BJ (cell line): ENCODE measurements at regions not wholly inside any gene's neighbourhood (a gene's known extent, or its start where the extent isn't known, plus 50 kb on each side); places are given as distances from the start of the nearest gene placed in this dataset.

Experiments used
- CTCF ChIA-PET: fragments of 350-600 bp; formaldehyde crosslinking; extraction: SDS; loops from one replicate; lab custom pipeline; 2021; ENCODE audit warnings: antibody characterized with exemption, inconsistent platforms; lab: Yijun Ruan, JAX
- POLR2A ChIA-PET: fragments of 300-600 bp; sonication (Branson Sonifier 250); formaldehyde crosslinking; extraction: SDS; loops from one replicate; lab custom pipeline; 2021; ENCODE audit warnings: antibody characterized with exemption; lab: Charles Lee
- DNase-seq: peaks from one replicate; pipeline ENCODE4 v3.0.0-alpha.2; 2011; ENCODE audit warnings: low read depth
- H3K27me3 ChIP-seq: 2 replicates; pipeline ENCODE4 v1.6.0; 2011; ENCODE audit warnings: low read length; ENCODE audit not compliant: control insufficient read depth, insufficient read depth
- H3K36me3 ChIP-seq: 2 replicates; pipeline ENCODE4 v1.5.1; 2011; ENCODE audit warnings: low read length; ENCODE audit not compliant: control insufficient read depth, insufficient read depth
- H3K4me3 ChIP-seq: 2 replicates; pipeline ENCODE4 v1.5.1; 2011; ENCODE audit warnings: low read depth, mild to moderate bottlenecking, control low read depth, low read length
- TF ChIP-seq, protein P1 (sequence below): IDR thresholded peaks from 2 replicates; pipeline ENCODE4 v1.5.1; 2011; ENCODE audit warnings: low read depth, mild to moderate bottlenecking, control low read depth, inconsistent platforms, low read length, moderate library complexity; ENCODE audit not compliant: insufficient read depth

DNA sequence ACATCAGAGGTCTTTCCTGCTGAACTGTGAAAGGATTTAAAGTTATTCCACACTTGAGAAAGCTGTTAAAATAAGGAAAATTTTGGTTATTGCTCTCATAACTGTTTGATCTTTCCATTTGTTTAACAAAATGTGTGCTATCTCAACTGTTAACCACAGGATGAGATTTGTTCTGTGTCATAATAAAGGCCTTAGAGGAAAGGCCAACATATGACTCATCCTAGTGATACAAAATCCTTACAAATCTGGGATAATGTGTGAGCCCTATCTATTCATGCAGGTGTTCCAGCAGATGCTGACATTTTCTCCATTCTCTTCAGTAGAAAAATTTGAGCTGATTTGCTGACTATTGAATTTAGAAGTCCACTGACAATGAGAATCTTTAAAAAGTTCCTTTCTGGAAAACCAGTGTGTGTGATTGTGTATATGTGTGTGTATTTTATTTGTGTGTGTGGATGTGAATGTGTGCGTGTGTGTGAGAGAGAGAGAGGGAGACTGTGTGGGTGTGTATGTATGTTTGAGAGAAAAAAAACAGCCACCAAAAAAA, 1111.9 kb upstream of the GYPC start:
- ChIA-PET POLR2A (no interaction called here), CTCF (no interaction called here)
- Histone ChIP-seq H3K4me3 (no peak overlapping the region), H3K27me3 (no peaks in the 10 kb centered on the region), H3K36me3 (no peaks in the 10 kb centered on the region)
- TF ChIP-seq, protein P1, sequence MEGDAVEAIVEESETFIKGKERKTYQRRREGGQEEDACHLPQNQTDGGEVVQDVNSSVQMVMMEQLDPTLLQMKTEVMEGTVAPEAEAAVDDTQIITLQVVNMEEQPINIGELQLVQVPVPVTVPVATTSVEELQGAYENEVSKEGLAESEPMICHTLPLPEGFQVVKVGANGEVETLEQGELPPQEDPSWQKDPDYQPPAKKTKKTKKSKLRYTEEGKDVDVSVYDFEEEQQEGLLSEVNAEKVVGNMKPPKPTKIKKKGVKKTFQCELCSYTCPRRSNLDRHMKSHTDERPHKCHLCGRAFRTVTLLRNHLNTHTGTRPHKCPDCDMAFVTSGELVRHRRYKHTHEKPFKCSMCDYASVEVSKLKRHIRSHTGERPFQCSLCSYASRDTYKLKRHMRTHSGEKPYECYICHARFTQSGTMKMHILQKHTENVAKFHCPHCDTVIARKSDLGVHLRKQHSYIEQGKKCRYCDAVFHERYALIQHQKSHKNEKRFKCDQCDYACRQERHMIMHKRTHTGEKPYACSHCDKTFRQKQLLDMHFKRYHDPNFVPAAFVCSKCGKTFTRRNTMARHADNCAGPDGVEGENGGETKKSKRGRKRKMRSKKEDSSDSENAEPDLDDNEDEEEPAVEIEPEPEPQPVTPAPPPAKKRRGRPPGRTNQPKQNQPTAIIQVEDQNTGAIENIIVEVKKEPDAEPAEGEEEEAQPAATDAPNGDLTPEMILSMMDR: no peak
- DNase-seq: no peak

DNA sequence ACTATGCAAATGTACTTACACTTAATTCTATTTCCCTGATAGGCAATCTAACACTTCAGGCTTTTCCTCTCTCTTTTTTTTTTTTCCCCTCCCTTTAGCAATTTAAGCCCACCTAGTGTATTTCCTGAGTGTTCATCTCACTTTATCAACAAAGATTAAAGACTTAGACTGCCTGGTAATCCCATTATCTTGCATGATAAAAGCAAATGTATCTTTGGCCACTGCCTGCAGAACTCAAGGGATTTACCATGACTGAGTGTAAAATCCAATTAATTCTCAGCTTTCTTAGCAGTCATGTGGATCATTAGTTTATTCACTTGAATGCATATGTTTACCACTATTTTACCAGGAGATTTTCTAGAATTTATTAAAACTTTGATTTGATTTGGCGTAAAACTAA, 1102.2 kb upstream of the GYPC start:
- ChIA-PET CTCF (no interaction called here), POLR2A (no interaction called here)
- TF ChIP-seq, protein P1: no peak
- H3K4me3 ChIP-seq: no peak overlapping the region
- H3K36me3 ChIP-seq: no peaks in the 10 kb centered on the region
- H3K27me3 ChIP-seq: no peaks in the 10 kb centered on the region
- DNase-seq: no peak

DNA sequence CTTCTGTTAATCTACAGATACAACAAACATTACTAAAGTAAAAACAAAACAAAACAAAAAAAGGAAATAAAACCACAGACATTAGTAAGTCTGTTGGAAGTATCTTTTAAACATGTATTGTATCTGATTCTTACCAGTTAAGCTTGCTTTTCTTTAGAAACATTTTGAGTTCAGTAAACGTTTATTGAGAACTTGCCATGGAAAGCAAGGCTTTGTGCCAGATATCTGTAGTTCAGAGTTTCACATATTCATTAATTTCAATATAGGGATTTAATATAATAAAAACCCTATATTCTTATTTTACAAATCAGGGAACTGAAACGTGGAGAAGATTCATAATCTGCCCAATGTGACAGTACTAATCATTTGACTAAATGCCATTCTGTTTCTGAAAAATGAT, 1101.0 kb upstream of the GYPC start:
- TF ChIP-seq, protein P1: no peak
- ChIA-PET CTCF (no interaction called here), POLR2A (no interaction called here)
- Histone ChIP-seq H3K4me3 (no peak overlapping the region), H3K27me3 (no peaks in the 10 kb centered on the region), H3K36me3 (no peaks in the 10 kb centered on the region)
- no peak for DNase-seq

DNA sequence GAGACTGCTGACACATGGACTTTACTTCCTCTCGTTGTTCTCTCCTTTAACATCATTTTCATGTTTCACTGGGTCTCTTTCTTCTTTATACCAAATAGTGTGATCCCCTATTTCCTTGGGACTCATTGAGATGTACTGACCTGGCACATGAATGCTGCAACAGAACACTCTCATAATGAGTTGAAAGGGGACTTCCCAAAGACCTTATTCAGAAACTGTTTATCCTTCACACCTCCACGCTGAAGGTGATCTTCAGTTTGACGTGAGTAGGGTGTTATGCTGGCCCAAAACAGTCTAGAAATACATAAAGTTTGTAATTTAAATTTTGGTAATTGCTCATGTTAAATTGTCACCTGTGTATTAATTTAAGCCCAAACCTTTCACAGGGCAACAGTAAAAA, 1096.8 kb upstream of the GYPC start:
- POLR2A ChIA-PET: no interaction called here
- no peak for DNase-seq
- no peak overlapping the region for H3K4me3 ChIP-seq
- TF ChIP-seq, protein P1: no peak
- no peaks in the 10 kb centered on the region for H3K27me3 ChIP-seq
- CTCF ChIA-PET: interaction anchor here (0.7 kb wide), 1 partner anchor 527 kb away, joined by 3 read pairs; no protein-coding TSS in a partner anchor
- H3K36me3 ChIP-seq: no peaks in the 10 kb centered on the region

DNA sequence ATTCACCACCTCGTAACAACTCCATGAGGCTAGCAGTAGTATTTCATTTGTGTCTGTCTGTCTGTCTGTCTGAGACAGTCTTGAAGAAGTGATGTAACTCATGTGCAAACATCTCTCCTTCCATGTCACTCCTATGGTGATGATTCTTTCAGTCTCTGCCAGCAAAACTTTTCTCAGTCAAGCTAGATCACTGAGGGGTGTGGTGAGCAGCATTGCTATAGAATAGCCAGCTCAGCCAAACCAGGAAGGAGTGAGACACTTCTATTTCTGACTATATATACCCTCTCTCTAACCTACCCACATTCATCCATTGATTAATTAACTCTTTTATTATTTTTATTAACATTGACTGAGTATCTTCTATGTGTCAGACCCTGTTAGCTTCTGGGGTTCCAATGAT, 1095.1 kb upstream of the GYPC start:
- POLR2A ChIA-PET: no interaction called here
- CTCF ChIA-PET: no interaction called here
- Histone ChIP-seq H3K4me3 (no peak overlapping the region), H3K36me3 (no peaks in the 10 kb centered on the region), H3K27me3 (no peaks in the 10 kb centered on the region)
- DNase-seq: no peak
- TF ChIP-seq, protein P1: no peak
